Stimulated activated CD4-positive, alpha-beta T cell treated with anti-CD3 and anti-CD28 coated beads, Interleukin-2, amount 100 ng/mL, for 48 hours (primary cell): ENCODE measurements at regions not wholly inside any gene's neighbourhood (a gene's known extent, or its start where the extent isn't known, plus 50 kb on each side); places are given as distances from the start of the nearest gene placed in this dataset.
"Not testable (repeated sequence)": the region's sequence is repeated elsewhere in the genome, so short reads cannot be mapped to it uniquely, and the experiment has no call there.

Experiments
- DNase-seq, 2 donors: peaks; one replicate each; pipeline ENCODE4 v3.0.0-alpha.2; 2020

- DNase-seq: no peak
Observed at GRCh38 chr4:42824278-42824977, 68.1 kb upstream of the GRXCR1 start.

GRCh38 chr4:42821230-42821629 is 71.3 kb upstream of the GRXCR1 start:
- DNase-seq: no peak

- no peak for DNase-seq
Observed at GRCh38 chr4:42819863-42820514, 72.5 kb upstream of the GRXCR1 start.

GRCh38 chr4:42817913-42818312 is 74.6 kb upstream of the GRXCR1 start:
- DNase-seq: no peak

- DNase-seq: no peak
Observed at GRCh38 chr4:42816880-42817400, 75.6 kb upstream of the GRXCR1 start.

GRCh38 chr4:42816189-42816879 is 76.2 kb upstream of the GRXCR1 start:
- no peak for DNase-seq

GRCh38 chr4:42809419-42810084 is 83.0 kb upstream of the GRXCR1 start:
- no peak for DNase-seq

- DNase-seq: no peak
Observed at GRCh38 chr4:42806303-42806835, 86.1 kb upstream of the GRXCR1 start.

- no peak for DNase-seq
Observed at GRCh38 chr4:42789041-42789567, 103.4 kb upstream of the GRXCR1 start.

GRCh38 chr4:42787079-42787463 is 105.4 kb upstream of the GRXCR1 start:
- no peak for DNase-seq

- no peak for DNase-seq
Observed at GRCh38 chr4:42786350-42787078, 106.0 kb upstream of the GRXCR1 start.

GRCh38 chr4:42785817-42786216 is 106.7 kb upstream of the GRXCR1 start:
- DNase-seq: no peak

GRCh38 chr4:42781315-42781714 is 111.2 kb upstream of the GRXCR1 start:
- DNase-seq: no peak

- no peak for DNase-seq
Observed at GRCh38 chr4:42778349-42778748, 114.2 kb upstream of the GRXCR1 start.

GRCh38 chr4:42768125-42768748 is 111.3 kb upstream of the ATP8A1 start:
- peak in 1 of 2 donors; percentile 1 for DNase-seq

- no peak for DNase-seq
Observed at GRCh38 chr4:42767669-42768068, 110.8 kb upstream of the ATP8A1 start.

- DNase-seq: no peak
Observed at GRCh38 chr4:42761804-42762203, 104.9 kb upstream of the ATP8A1 start.

- DNase-seq: not testable (repeated sequence)
Observed at GRCh38 chr4:42754965-42755364, 98.1 kb upstream of the ATP8A1 start.

GRCh38 chr4:42751587-42751986 is 94.7 kb upstream of the ATP8A1 start:
- no peak for DNase-seq

- DNase-seq: no peak
Observed at GRCh38 chr4:42750856-42751255, 94.0 kb upstream of the ATP8A1 start.

- DNase-seq: no peak
Observed at GRCh38 chr4:42750091-42750490, 93.2 kb upstream of the ATP8A1 start.

GRCh38 chr4:42747971-42748370 is 91.1 kb upstream of the ATP8A1 start:
- DNase-seq: no peak
